Neural progenitor cell (in vitro differentiated cells): ENCODE measurements at regions not wholly inside any gene's neighbourhood (a gene's known extent, or its start where the extent isn't known, plus 50 kb on each side); places are given as distances from the start of the nearest gene placed in this dataset.

ENCODE experiments used
- DNase-seq: peaks from one replicate; pipeline ENCODE4 v3.0.0-alpha.2; 2016; ENCODE audit warnings: low spot score
- H2AFZ ChIP-seq: fragments of 200-600 bp; sonication (generic); replicated peaks from 2 replicates; pipeline ENCODE4 v1.6.1; 2016; ENCODE audit warnings: antibody characterized with exemption
- H3F3A ChIP-seq: fragments of 200-600 bp; sonication (generic); 2 replicates; pipeline ENCODE4 v1.6.1; 2016; ENCODE audit warnings: antibody characterized with exemption, low read depth
- H3K27ac ChIP-seq: fragments of 200-600 bp; sonication (generic); 2 replicates; pipeline ENCODE4 v1.5.1; 2016; ENCODE audit warnings: mild to moderate bottlenecking
- H3K27me3 ChIP-seq: fragments of 200-600 bp; sonication (generic); 2 replicates; pipeline ENCODE4 v1.6.1; 2016; ENCODE audit warnings: mild to moderate bottlenecking, moderate library complexity
- H3K36me3 ChIP-seq: fragments of 200-600 bp; sonication (generic); 2 replicates; pipeline ENCODE4 v1.5.1; 2016
- H3K4me1 ChIP-seq: fragments of 200-600 bp; sonication (generic); 2 replicates; pipeline ENCODE4 v1.6.1; 2016; ENCODE audit warnings: mixed run types
- H3K4me2 ChIP-seq: fragments of 200-600 bp; sonication (generic); 2 replicates; pipeline ENCODE4 v1.6.1; 2016
- H3K4me3 ChIP-seq: fragments of 200-600 bp; sonication (generic); 2 replicates; pipeline ENCODE4 v1.5.1; 2016
- H3K79me2 ChIP-seq: fragments of 200-600 bp; sonication (generic); 2 replicates; pipeline ENCODE4 v1.6.1; 2016; ENCODE audit warnings: low read depth
- H3K9ac ChIP-seq: fragments of 200-600 bp; sonication (generic); 2 replicates; pipeline ENCODE4 v1.6.1; 2016
- H3K9me3 ChIP-seq: fragments of 200-600 bp; sonication (generic); 2 replicates; pipeline ENCODE4 v1.5.1; 2016; ENCODE audit warnings: low read depth
- H4K20me1 ChIP-seq: fragments of 200-600 bp; sonication (generic); 2 replicates; pipeline ENCODE4 v1.6.1; 2016; ENCODE audit warnings: low read depth
- H3K27ac Mint-ChIP-seq: 3 replicates; pipeline ENCODE4 v1.8.0; 2021; ENCODE audit warnings: mixed read lengths
- H3K27me3 Mint-ChIP-seq: 2 replicates; pipeline ENCODE4 v1.8.0; 2022; ENCODE audit warnings: low read depth, mild to moderate bottlenecking, inconsistent platforms, moderate library complexity, mixed read lengths; ENCODE audit not compliant: insufficient read depth
- H3K36me3 Mint-ChIP-seq: 3 replicates; pipeline ENCODE4 v1.8.0; 2021; ENCODE audit warnings: mixed read lengths
- H3K4me1 Mint-ChIP-seq: 3 replicates; pipeline ENCODE4 v1.8.0; 2021; ENCODE audit warnings: mixed read lengths
- H3K4me3 Mint-ChIP-seq: 3 replicates; pipeline ENCODE4 v1.8.0; 2021; ENCODE audit warnings: mild to moderate bottlenecking, moderate library complexity, mixed read lengths
- H3K9me3 Mint-ChIP-seq: 3 replicates; pipeline ENCODE4 v1.8.0; 2020; ENCODE audit warnings: mixed read lengths
- EZH2 ChIP-seq: fragments of 200-600 bp; sonication (generic); IDR thresholded peaks from 2 replicates; pipeline ENCODE4 v1.6.1; 2017; ENCODE audit warnings: antibody characterized with exemption, mild to moderate bottlenecking, moderate library complexity
- EZH2phosphoT487 ChIP-seq: fragments of 200-600 bp; sonication (generic); IDR thresholded peaks from 2 replicates; pipeline ENCODE4 v1.6.1; 2017; ENCODE audit warnings: antibody characterized with exemption
- TF ChIP-seq, protein P1 (sequence below): fragments of 200-600 bp; sonication (generic); IDR thresholded peaks from 2 replicates; pipeline ENCODE4 v1.5.1; 2017; ENCODE audit warnings: antibody characterized with exemption, mild to moderate bottlenecking

DNA sequence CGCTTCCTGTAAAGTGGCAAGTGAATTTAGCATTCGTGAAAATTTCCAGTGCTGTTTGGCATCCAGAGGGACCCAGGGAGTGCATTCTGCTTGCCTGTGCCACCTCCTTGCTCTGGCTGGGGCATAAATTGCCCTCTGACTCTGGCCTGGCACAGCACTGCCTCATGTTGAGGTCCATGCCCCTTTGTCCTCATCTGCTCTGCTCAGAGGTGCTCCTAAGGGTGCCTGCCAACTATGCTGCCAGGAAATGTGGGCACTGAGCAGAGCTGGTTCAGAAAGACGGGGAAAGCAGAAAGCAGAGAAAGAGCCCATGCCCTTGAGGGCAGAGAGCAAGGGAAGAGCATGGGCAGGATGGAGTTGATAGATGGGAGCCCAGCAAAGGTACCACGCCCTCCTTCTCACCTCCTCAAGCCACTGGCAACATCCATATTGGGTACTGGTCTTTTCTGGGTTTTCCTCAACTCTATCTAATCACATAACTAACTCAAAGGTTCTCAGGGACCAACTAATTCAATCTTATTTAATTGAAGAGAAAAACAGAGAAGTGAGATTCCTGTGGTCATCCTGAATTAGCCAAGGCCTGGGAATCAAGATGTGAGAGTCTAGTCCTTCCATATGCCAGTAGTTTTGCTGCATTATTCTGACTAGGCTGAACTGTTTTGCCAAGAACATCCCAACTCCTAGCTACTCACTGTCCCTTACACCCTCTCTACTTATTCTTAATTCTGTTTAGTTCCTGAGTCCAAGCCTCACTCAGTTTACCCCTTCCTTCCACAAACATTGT lies 441.5 kb upstream of the TNP1 start:
- Mint-ChIP-seq H3K4me1 (no peaks in the 10 kb centered on the region), H3K27ac (no peak overlapping the region), H3K36me3 (no peaks in the 10 kb centered on the region), H3K27me3 (no peaks in the 10 kb centered on the region), H3K9me3 (peaks cover 10% of the 10 kb centered on the region), H3K4me3 (no peak overlapping the region)
- H4K20me1 ChIP-seq, result no peaks in the 10 kb centered on the region
- H3K79me2 ChIP-seq, result no peaks in the 10 kb centered on the region
- no peaks in the 10 kb centered on the region for H3K36me3 ChIP-seq
- no peaks in the 10 kb centered on the region for H3K4me1 ChIP-seq
- TF ChIP-seq, protein P1, sequence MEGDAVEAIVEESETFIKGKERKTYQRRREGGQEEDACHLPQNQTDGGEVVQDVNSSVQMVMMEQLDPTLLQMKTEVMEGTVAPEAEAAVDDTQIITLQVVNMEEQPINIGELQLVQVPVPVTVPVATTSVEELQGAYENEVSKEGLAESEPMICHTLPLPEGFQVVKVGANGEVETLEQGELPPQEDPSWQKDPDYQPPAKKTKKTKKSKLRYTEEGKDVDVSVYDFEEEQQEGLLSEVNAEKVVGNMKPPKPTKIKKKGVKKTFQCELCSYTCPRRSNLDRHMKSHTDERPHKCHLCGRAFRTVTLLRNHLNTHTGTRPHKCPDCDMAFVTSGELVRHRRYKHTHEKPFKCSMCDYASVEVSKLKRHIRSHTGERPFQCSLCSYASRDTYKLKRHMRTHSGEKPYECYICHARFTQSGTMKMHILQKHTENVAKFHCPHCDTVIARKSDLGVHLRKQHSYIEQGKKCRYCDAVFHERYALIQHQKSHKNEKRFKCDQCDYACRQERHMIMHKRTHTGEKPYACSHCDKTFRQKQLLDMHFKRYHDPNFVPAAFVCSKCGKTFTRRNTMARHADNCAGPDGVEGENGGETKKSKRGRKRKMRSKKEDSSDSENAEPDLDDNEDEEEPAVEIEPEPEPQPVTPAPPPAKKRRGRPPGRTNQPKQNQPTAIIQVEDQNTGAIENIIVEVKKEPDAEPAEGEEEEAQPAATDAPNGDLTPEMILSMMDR, result no peak
- no peak for TF ChIP-seq EZH2phosphoT487
- H3K27me3 ChIP-seq, result no peaks in the 10 kb centered on the region
- H3K9ac ChIP-seq, result no peak overlapping the region
- H3K9me3 ChIP-seq, result peaks cover 9% of the 10 kb centered on the region
- no peak overlapping the region for H2AFZ ChIP-seq
- no peak for DNase-seq
- no peaks in the 10 kb centered on the region for H3F3A ChIP-seq
- H3K27ac ChIP-seq, result no peak overlapping the region
- H3K4me2 ChIP-seq, result no peak overlapping the region
- no peak overlapping the region for H3K4me3 ChIP-seq

DNA sequence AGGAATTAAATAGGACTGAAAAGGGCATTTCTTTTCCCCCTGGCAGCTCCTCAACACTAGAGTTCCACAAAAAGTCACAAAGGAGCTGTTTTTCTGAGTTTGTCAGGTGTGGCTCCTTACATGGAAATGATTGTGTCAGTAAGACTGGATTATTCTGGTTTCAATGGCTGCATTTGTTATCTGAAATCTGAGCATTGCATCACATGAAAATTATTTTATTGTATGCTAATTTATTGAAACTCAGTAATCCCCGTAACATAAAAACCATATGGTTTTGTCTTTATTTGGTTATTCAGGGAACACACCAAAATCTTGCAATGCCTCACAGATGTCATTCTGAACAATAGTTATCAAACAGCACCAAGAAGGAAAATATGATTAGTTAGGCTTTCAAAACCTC lies 439.7 kb upstream of the TNP1 start:
- no peaks in the 10 kb centered on the region for H4K20me1 ChIP-seq
- H3K27me3 ChIP-seq, result no peaks in the 10 kb centered on the region
- H3K4me2 ChIP-seq, result no peak overlapping the region
- H3K27ac ChIP-seq, result no peak overlapping the region
- Mint-ChIP-seq H3K4me3 (no peak overlapping the region), H3K27me3 (no peaks in the 10 kb centered on the region), H3K27ac (no peak overlapping the region), H3K4me1 (no peaks in the 10 kb centered on the region), H3K9me3 (peaks cover 10% of the 10 kb centered on the region), H3K36me3 (no peaks in the 10 kb centered on the region)
- H3K9ac ChIP-seq, result no peak overlapping the region
- no peak for DNase-seq
- no peak overlapping the region for H2AFZ ChIP-seq
- no peaks in the 10 kb centered on the region for H3K79me2 ChIP-seq
- H3K4me3 ChIP-seq, result no peak overlapping the region
- no peak for TF ChIP-seq EZH2phosphoT487
- TF ChIP-seq, protein P1, result no peak
- no peak for TF ChIP-seq EZH2
- H3F3A ChIP-seq, result no peaks in the 10 kb centered on the region
- H3K4me1 ChIP-seq, result no peaks in the 10 kb centered on the region
- H3K36me3 ChIP-seq, result no peaks in the 10 kb centered on the region
- peaks cover 9% of the 10 kb centered on the region for H3K9me3 ChIP-seq

DNA sequence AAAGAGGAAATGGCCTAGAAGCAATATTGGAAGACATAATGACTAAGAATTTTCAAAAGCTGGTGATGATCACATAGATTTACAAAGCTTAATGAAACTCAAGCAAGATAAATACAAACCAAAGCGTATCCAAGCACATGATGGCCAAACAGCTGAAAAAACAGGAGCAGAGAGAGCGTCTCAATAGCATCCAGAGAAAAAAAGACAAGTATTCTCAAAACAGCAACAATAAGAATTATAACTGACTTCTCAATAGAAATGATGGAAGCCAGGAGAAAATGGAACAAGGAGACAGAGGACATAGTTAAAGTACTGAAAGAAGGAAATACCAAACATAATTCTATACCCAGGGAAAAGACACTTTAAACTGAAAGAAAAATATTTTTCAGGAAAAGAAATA lies 437.2 kb upstream of the TNP1 start:
- TF ChIP-seq, protein P1, result no peak
- no peak for TF ChIP-seq EZH2
- TF ChIP-seq EZH2phosphoT487, result no peak
- Mint-ChIP-seq H3K4me3 (no peak overlapping the region), H3K9me3 (peaks cover 10% of the 10 kb centered on the region), H3K36me3 (no peaks in the 10 kb centered on the region), H3K27me3 (no peaks in the 10 kb centered on the region), H3K27ac (no peak overlapping the region), H3K4me1 (no peaks in the 10 kb centered on the region)
- Histone ChIP-seq H3K4me2 (no peak overlapping the region), H3K79me2 (no peaks in the 10 kb centered on the region), H3K27ac (no peak overlapping the region), H3K4me1 (no peaks in the 10 kb centered on the region), H3K27me3 (no peaks in the 10 kb centered on the region), H2AFZ (no peak overlapping the region), H3K4me3 (no peak overlapping the region), H4K20me1 (no peaks in the 10 kb centered on the region), H3K9me3 (peaks cover 9% of the 10 kb centered on the region), H3K9ac (no peak overlapping the region), H3F3A (no peaks in the 10 kb centered on the region), H3K36me3 (no peaks in the 10 kb centered on the region)
- DNase-seq, result no peak
